Body of pancreas (tissue), 4 donors: ENCODE measurements at regions not wholly inside any gene's neighbourhood (a gene's known extent, or its start where the extent isn't known, plus 50 kb on each side); places are given as distances from the start of the nearest gene placed in this dataset.
A peak's percentile ranks its signal among the peaks of the same experiment; 100 is the strongest.

Source experiments
- ATAC-seq: fragments of 150-250 bp; one replicate; pipeline ENCODE4 v1.9.1; 2016
- DNase-seq, 4 donors: peaks; one replicate each; pipeline ENCODE4 v3.0.0-alpha.2; 2019
- H3K27ac ChIP-seq, 4 donors: fragments of 200-600 bp; sonication (generic); 1 replicate in 3 of 4; 2 replicates in 1 of 4; pipeline versions ENCODE4 v1.5.1 to v1.6.1; 2016 to 2019; ENCODE audit warnings: mild to moderate bottlenecking in 1 of 4, mixed read lengths in 1 of 4, moderate library complexity in 1 of 4
- H3K27me3 ChIP-seq, 2 donors: fragments of 200-600 bp; sonication (generic); one replicate each; pipeline ENCODE4 v1.6.0; 2016; ENCODE audit warnings: mild to moderate bottlenecking in 1 of 2
- H3K36me3 ChIP-seq, 2 donors: fragments of 200-600 bp; sonication (generic); replicated peaks in 1 of 2; 2 replicates each; pipeline ENCODE4 v1.5.1; 2016; ENCODE audit warnings: low read depth in 2 of 2; ENCODE audit not compliant: insufficient read depth in 1 of 2
- H3K4me1 ChIP-seq: fragments of 200-600 bp; sonication (generic); one replicate; pipeline ENCODE4 v1.6.0; 2016
- H3K4me3 ChIP-seq, 2 donors: fragments of 200-600 bp; sonication (generic); 1 replicate in 1 of 2; 2 replicates in 1 of 2; pipeline ENCODE4 v1.5.1; 2016 to 2019
- H3K9me3 ChIP-seq, 3 donors: fragments of 200-600 bp; sonication (generic); 1 replicate in 2 of 3; 2 replicates in 1 of 3; pipeline ENCODE4 v1.5.1; 2016
- POLR2A ChIP-seq, 3 donors: fragments of 450-650 bp; IDR thresholded peaks; one replicate each; pipeline ENCODE4 v1.6.1; 2016; ENCODE audit warnings: antibody characterized with exemption in 3 of 3, mild to moderate bottlenecking in 2 of 3
- WGBS, 2 donors: methylation state at CpG; one replicate each; pipeline ENCODE4 v1.1.5; 2017; 5-methylcytosine and 5-hydroxymethylcytosine counted together
- intact Hi-C: fragments of 100-400 bp; cut with DNase I; formaldehyde crosslinking; loops from one replicate; pipeline ENCODE4 v1.15.1; 2023
- TF ChIP-seq, protein P1 (sequence below), 7 experiments: fragments of 450-650 bp in 4 of 7; fragments of 200-600 bp in 3 of 7; sonication (generic) in 3 of 7; IDR thresholded peaks; one replicate each; pipeline ENCODE4 v1.5.1; 2016 to 2019; ENCODE audit warnings: antibody characterized with exemption in 7 of 7

DNA sequence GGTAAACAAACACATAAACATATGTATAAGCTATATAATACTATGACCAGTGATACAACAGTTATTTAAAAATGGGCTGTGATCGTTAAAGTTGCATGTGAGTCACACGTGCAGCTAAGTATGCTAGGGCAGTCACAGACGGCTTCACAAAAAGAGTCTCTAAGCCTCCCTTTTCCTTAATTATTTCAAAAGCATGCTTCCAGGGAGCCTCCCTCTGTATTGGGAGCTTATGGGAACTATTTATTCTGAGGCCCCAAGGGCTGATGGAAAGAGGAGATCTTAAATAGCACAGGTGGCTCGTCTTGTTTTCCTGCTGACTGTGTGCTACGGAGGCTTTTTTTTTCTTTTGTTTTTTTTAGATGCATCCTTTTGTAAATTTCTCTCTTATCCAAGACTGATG, 94.3 kb downstream of the ADCYAP1 start:
- ATAC-seq (no peak), DNase-seq (no peak)
- intact Hi-C loops: no loop called here
- no peak overlapping the region for H3K27ac ChIP-seq
- no peaks in the 10 kb centered on the region for H3K36me3 ChIP-seq
- WGBS, 2 donors: 47 to 49% methylated on average over 5 of the region's 5 CpGs
- H3K9me3 ChIP-seq: no peaks in the 10 kb centered on the region
- H3K4me1 ChIP-seq: no peaks in the 10 kb centered on the region
- TF ChIP-seq, protein P1, sequence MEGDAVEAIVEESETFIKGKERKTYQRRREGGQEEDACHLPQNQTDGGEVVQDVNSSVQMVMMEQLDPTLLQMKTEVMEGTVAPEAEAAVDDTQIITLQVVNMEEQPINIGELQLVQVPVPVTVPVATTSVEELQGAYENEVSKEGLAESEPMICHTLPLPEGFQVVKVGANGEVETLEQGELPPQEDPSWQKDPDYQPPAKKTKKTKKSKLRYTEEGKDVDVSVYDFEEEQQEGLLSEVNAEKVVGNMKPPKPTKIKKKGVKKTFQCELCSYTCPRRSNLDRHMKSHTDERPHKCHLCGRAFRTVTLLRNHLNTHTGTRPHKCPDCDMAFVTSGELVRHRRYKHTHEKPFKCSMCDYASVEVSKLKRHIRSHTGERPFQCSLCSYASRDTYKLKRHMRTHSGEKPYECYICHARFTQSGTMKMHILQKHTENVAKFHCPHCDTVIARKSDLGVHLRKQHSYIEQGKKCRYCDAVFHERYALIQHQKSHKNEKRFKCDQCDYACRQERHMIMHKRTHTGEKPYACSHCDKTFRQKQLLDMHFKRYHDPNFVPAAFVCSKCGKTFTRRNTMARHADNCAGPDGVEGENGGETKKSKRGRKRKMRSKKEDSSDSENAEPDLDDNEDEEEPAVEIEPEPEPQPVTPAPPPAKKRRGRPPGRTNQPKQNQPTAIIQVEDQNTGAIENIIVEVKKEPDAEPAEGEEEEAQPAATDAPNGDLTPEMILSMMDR (IDR thresholded peaks at IDR 0.05): no peak
- TF ChIP-seq POLR2A (IDR thresholded peaks at IDR 0.05): no peak
- H3K4me3 ChIP-seq: no peak overlapping the region
- no peaks in the 10 kb centered on the region for H3K27me3 ChIP-seq

DNA sequence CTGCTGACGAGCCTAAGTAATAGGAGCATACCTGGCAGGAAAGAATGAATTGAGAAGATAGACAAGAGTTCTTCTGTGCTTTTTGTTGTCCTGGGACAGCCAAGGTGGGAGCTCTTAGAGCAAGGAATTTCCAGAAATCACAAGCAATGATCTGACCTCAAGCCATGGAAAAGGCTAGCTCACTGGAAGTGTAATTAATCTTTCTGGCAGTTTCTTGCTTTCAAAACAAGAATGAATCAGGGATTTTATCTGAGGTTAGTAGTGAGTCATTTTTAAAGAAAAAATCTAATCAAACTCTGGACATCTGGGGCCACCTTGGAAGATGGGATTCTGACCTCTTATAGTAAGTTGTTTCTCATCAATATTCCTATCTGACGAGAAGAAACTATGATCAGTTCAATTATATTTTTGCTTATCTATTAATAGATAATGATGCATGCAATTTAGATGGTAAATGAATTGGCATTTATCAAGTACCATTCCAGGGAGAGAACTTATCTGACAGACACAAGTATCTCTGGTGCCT, 98.0 kb downstream of the ADCYAP1 start:
- DNase-seq (no peak), ATAC-seq (no peak)
- no peaks in the 10 kb centered on the region for H3K27me3 ChIP-seq
- intact Hi-C loops: no loop called here
- TF ChIP-seq, protein P1 (IDR thresholded peaks at IDR 0.05): no peak
- TF ChIP-seq POLR2A (IDR thresholded peaks at IDR 0.05): no peak
- 32 to 36% methylated on average over 2 of the region's 2 CpGs for WGBS, 2 donors
- H3K4me3 ChIP-seq: no peak overlapping the region
- H3K9me3 ChIP-seq: no peaks in the 10 kb centered on the region
- H3K36me3 ChIP-seq: no peaks in the 10 kb centered on the region
- H3K4me1 ChIP-seq: no peaks in the 10 kb centered on the region
- no peak overlapping the region for H3K27ac ChIP-seq

DNA sequence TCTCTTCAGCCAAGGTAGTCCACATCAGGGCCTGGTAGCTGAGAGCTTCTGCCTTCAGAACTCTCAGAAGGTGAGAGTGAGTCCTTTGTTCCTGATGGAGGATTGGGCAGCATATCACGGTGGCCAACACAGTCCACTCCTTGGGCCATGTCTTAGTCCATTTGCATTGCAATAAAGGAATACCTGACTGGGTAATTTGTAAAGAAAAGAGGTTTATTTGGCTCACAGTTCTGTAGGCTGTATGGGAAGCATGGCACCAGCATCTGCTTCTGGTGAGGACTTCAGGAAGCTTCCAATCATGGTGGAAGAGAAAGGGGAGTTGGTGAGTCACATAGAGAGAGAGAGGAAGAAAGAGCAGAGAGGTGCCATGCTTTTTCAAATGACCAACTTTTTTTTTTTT, 98.8 kb downstream of the ADCYAP1 start:
- H3K27ac ChIP-seq: no peak overlapping the region
- H3K4me3 ChIP-seq: no peak overlapping the region
- ATAC-seq: no peak
- no peaks in the 10 kb centered on the region for H3K27me3 ChIP-seq
- no peaks in the 10 kb centered on the region for H3K36me3 ChIP-seq
- DNase-seq: no peak
- H3K4me1 ChIP-seq: no peaks in the 10 kb centered on the region
- TF ChIP-seq, protein P1 (IDR thresholded peaks at IDR 0.05): no peak
- no peak for TF ChIP-seq POLR2A (IDR thresholded peaks at IDR 0.05)
- no peaks in the 10 kb centered on the region for H3K9me3 ChIP-seq
- intact Hi-C loops: no loop called here
- WGBS, 2 donors: 53 to 82% methylated on average over 1 of the region's 1 CpG

DNA sequence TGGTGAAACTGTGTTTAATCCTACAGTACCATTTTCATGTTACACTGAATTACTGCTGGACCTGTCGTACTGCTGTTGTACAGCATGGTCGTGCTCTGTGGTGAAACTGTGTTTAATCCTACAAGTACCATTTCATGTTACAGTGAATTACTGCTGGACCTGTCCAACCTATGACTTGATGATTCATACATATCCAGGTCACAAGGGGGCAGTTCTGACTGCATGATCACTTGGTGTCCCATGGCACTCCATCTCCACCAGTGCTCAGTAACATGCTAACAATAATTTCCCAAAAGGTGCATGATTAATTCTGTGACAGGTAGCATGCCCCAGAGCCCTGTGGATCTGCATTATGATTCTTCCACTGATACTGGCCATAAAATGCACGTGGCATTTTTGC, 101.6 kb downstream of the ADCYAP1 start:
- Histone ChIP-seq H3K27me3 (no peaks in the 10 kb centered on the region), H3K4me1 (no peaks in the 10 kb centered on the region), H3K27ac (no peak overlapping the region), H3K36me3 (no peaks in the 10 kb centered on the region), H3K9me3 (no peaks in the 10 kb centered on the region), H3K4me3 (no peak overlapping the region)
- WGBS, 2 donors: 36 to 51% methylated on average over 3 of the region's 3 CpGs
- TF ChIP-seq, protein P1 (IDR thresholded peaks at IDR 0.05): peak in 1 of 7 experiments; percentile 4
- no peak for TF ChIP-seq POLR2A (IDR thresholded peaks at IDR 0.05)
- ATAC-seq (no peak), DNase-seq (no peak)
- intact Hi-C loops: no loop called here

DNA sequence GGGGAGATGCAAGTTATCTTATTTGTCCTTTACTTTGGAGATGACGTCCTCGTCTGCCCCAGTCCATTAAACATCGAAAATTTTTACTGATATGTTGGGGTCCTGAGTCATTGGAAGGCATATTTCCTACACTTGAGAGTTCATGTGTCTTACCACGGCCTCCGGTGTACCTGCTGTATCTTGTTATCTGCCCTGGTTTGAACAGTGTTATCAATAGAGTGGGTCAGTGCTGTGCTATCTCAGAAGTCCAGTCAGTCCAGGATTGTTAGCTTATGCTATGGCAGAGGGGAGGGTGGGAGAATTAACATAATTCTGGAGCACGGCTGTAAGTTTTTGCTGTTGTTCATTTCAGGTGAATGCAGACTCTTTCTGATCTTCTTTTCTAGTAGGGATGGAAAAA, 102.3 kb downstream of the ADCYAP1 start:
- H3K9me3 ChIP-seq: no peaks in the 10 kb centered on the region
- DNase-seq: no peak
- TF ChIP-seq, protein P1 (IDR thresholded peaks at IDR 0.05): no peak
- TF ChIP-seq POLR2A (IDR thresholded peaks at IDR 0.05): no peak
- no peaks in the 10 kb centered on the region for H3K4me1 ChIP-seq
- ATAC-seq: no peak
- no peaks in the 10 kb centered on the region for H3K27me3 ChIP-seq
- 30 to 48% methylated on average over 6 of the region's 6 CpGs for WGBS, 2 donors
- intact Hi-C loops: no loop called here
- no peak overlapping the region for H3K4me3 ChIP-seq
- no peak overlapping the region for H3K27ac ChIP-seq
- H3K36me3 ChIP-seq: no peaks in the 10 kb centered on the region
